ENCODE measurements at regions not wholly inside any gene's neighbourhood (a gene's known extent, or its start where the extent isn't known, plus 50 kb on each side); places are given as distances from the start of the nearest gene placed in this dataset.

GRCh38 chr1:201647094-201647493, 108.2 kb downstream of the NAV1 start:
- no peaks in the 10 kb centered on the region for H3K27me3 ChIP-seq

GRCh38 chr1:201647722-201648065, 108.8 kb downstream of the NAV1 start:
- no peaks in the 10 kb centered on the region for H3K27me3 ChIP-seq
- TF ChIP-seq CTCF (IDR thresholded peaks at IDR 0.05; ENCODE audit: low read depth, low read length): no peak
- peak overlapping the region; percentile 66 for H3K4me3 ChIP-seq
- DNase-seq (ENCODE audit: low read depth in 1 of 2, low spot score in 1 of 2): peak in 1 of 2 donors; percentile 22
- peak overlapping the region; percentile 6 for H3K27ac ChIP-seq
- H3K36me3 ChIP-seq: no peaks in the 10 kb centered on the region
- H3K9me3 ChIP-seq (ENCODE audit: low read depth): no peaks in the 10 kb centered on the region
- peaks cover 17% of the 10 kb centered on the region for H3K4me1 ChIP-seq (ENCODE audit: low read depth)

More at GRCh38 chr1:201647094-201647493, 108.2 kb downstream of the NAV1 start:
- peak in 1 of 2 donors; percentile 28 for DNase-seq (ENCODE audit: low read depth in 1 of 2, low spot score in 1 of 2)
- Histone ChIP-seq H3K9me3 (ENCODE audit: low read depth) (no peaks in the 10 kb centered on the region), H3K4me3 (peak overlapping the region; percentile 66), H3K36me3 (no peaks in the 10 kb centered on the region), H3K27ac (peak overlapping the region; percentile 6), H3K4me1 (ENCODE audit: low read depth) (peaks cover 14% of the 10 kb centered on the region)
- TF ChIP-seq CTCF (IDR thresholded peaks at IDR 0.05; ENCODE audit: low read depth, low read length): no peak

- Histone ChIP-seq H3K9me3 (ENCODE audit: low read depth) (no peaks in the 10 kb centered on the region), H3K4me3 (peak overlapping the region; percentile 66), H3K27ac (peak overlapping the region; percentile 6), H3K4me1 (ENCODE audit: low read depth) (peaks cover 17% of the 10 kb centered on the region), H3K36me3 (no peaks in the 10 kb centered on the region), H3K27me3 (no peaks in the 10 kb centered on the region)
- no peak for TF ChIP-seq CTCF (IDR thresholded peaks at IDR 0.05; ENCODE audit: low read depth, low read length)
- DNase-seq (ENCODE audit: low read depth in 1 of 2, low spot score in 1 of 2): peak; percentile 68 to 82
Observed at GRCh38 chr1:201648066-201648906, 109.4 kb downstream of the NAV1 start.

GRCh38 chr1:201648907-201649721, 110.2 kb downstream of the NAV1 start:
- Histone ChIP-seq H3K36me3 (no peaks in the 10 kb centered on the region), H3K9me3 (ENCODE audit: low read depth) (no peaks in the 10 kb centered on the region), H3K27ac (no peak overlapping the region), H3K4me3 (peak overlapping the region; percentile 66), H3K27me3 (no peaks in the 10 kb centered on the region), H3K4me1 (ENCODE audit: low read depth) (peaks cover 17% of the 10 kb centered on the region)
- peak; percentile 27 to 40 for DNase-seq (ENCODE audit: low read depth in 1 of 2, low spot score in 1 of 2)
- no peak for TF ChIP-seq CTCF (IDR thresholded peaks at IDR 0.05; ENCODE audit: low read depth, low read length)

GRCh38 chr1:201649761-201650622, 111.1 kb downstream of the NAV1 start:
- Histone ChIP-seq H3K27me3 (no peaks in the 10 kb centered on the region), H3K36me3 (no peaks in the 10 kb centered on the region), H3K27ac (peak overlapping the region; percentile 24), H3K4me1 (ENCODE audit: low read depth) (peaks cover 17% of the 10 kb centered on the region), H3K9me3 (ENCODE audit: low read depth) (no peaks in the 10 kb centered on the region), H3K4me3 (peak overlapping the region; percentile 66)
- no peak for TF ChIP-seq CTCF (IDR thresholded peaks at IDR 0.05; ENCODE audit: low read depth, low read length)
- peak; percentile 85 to 88 for DNase-seq (ENCODE audit: low read depth in 1 of 2, low spot score in 1 of 2)

Measured in cardiac muscle cell (in vitro differentiated cells and primary cell).